GM10266 (cell line): ENCODE measurements at regions not wholly inside any gene's neighbourhood (a gene's known extent, or its start where the extent isn't known, plus 50 kb on each side); places are given as distances from the start of the nearest gene placed in this dataset.
"Not testable (repeated sequence)": the region's sequence is repeated elsewhere in the genome, so short reads cannot be mapped to it uniquely, and the experiment has no call there.

Source experiments
- DNase-seq: peaks from one replicate; pipeline ENCODE4 v3.0.0; 2012; ENCODE audit errors: extremely low spot score
- CTCF ChIP-seq: IDR thresholded peaks from 2 replicates; pipeline ENCODE4 v1.5.1; 2012; ENCODE audit warnings: mild to moderate bottlenecking, low read depth; ENCODE audit not compliant: control insufficient read depth, insufficient read depth; ENCODE audit errors: missing control alignments

GRCh38 chr14:85858634-85859033 lies 328.7 kb downstream of the FLRT2 start:
- no peak for DNase-seq
- no peak for TF ChIP-seq CTCF

GRCh38 chr14:85856430-85856829 lies 326.5 kb downstream of the FLRT2 start:
- DNase-seq, result no peak
- TF ChIP-seq CTCF, result no peak

GRCh38 chr14:85853996-85854526 lies 324.1 kb downstream of the FLRT2 start:
- no peak for TF ChIP-seq CTCF
- no peak for DNase-seq

- no peak for TF ChIP-seq CTCF
- no peak for DNase-seq
Observed at GRCh38 chr14:85852906-85853305, 323.0 kb downstream of the FLRT2 start.

- DNase-seq, result not testable (repeated sequence)
Observed at GRCh38 chr14:85852123-85852522, 322.2 kb downstream of the FLRT2 start.

GRCh38 chr14:85830549-85830948 lies 300.6 kb downstream of the FLRT2 start:
- not testable (repeated sequence) for DNase-seq

GRCh38 chr14:85829601-85830000 lies 299.7 kb downstream of the FLRT2 start:
- DNase-seq, result not testable (repeated sequence)

GRCh38 chr14:85824526-85824925 lies 294.6 kb downstream of the FLRT2 start:
- no peak for TF ChIP-seq CTCF
- no peak for DNase-seq

- TF ChIP-seq CTCF, result no peak
- no peak for DNase-seq
Observed at GRCh38 chr14:85822236-85822635, 292.3 kb downstream of the FLRT2 start.
